ENCODE measurements at regions not wholly inside any gene's neighbourhood (a gene's known extent, or its start where the extent isn't known, plus 50 kb on each side); places are given as distances from the start of the nearest gene placed in this dataset.

DNA sequence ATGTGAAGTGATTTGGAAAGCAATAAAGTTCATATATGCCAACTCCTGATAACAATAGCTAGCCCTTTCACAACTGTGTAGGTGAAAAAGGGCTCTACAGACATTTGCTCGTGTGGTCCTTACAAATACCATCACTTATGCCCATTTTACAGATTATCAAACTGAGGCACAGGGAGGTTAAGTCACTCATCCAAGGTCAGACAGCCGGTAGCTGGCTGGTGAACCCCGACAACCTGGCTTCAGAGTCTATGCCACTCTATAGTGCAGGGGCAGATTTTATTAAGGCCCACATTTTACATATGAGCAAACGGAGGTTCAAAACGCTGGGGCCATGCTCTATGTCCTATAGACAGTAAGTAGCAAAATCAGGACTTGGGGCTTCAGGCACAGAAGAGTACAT is 280.5 kb downstream of the RRAGC start:
- TF ChIP-seq, protein P1, sequence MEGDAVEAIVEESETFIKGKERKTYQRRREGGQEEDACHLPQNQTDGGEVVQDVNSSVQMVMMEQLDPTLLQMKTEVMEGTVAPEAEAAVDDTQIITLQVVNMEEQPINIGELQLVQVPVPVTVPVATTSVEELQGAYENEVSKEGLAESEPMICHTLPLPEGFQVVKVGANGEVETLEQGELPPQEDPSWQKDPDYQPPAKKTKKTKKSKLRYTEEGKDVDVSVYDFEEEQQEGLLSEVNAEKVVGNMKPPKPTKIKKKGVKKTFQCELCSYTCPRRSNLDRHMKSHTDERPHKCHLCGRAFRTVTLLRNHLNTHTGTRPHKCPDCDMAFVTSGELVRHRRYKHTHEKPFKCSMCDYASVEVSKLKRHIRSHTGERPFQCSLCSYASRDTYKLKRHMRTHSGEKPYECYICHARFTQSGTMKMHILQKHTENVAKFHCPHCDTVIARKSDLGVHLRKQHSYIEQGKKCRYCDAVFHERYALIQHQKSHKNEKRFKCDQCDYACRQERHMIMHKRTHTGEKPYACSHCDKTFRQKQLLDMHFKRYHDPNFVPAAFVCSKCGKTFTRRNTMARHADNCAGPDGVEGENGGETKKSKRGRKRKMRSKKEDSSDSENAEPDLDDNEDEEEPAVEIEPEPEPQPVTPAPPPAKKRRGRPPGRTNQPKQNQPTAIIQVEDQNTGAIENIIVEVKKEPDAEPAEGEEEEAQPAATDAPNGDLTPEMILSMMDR (IDR thresholded peaks at IDR 0.05; ENCODE audit: insufficient read depth, low read length, poor library complexity, severe bottlenecking): no peak
- TF ChIP-seq EZH2phosphoT487 (conservative IDR thresholded peaks at IDR 0.05; ENCODE audit: low read length): no peak
